Left lung (tissue), 4 donors: ENCODE measurements at regions not wholly inside any gene's neighbourhood (a gene's known extent, or its start where the extent isn't known, plus 50 kb on each side); places are given as distances from the start of the nearest gene placed in this dataset.

Source experiments
- ATAC-seq: fragments of 200-7000 bp; cut with Tn5 transposase; one replicate; pipeline ENCODE4 v1.9.1; 2020; ENCODE audit warnings: moderate library complexity
- DNase-seq, 4 donors: peaks; one replicate each; pipeline ENCODE4 v3.0.0-alpha.2; 2013 to 2020
- H3K27ac ChIP-seq, 2 donors: fragments of 200-600 bp; sonication (generic) in 1 of 2; one replicate each; pipeline versions ENCODE4 v1.5.0 to v1.8.0; 2020 to 2021
- H3K27me3 ChIP-seq, 2 donors: fragments of 200-600 bp; sonication (generic) in 1 of 2; one replicate each; pipeline versions ENCODE4 v1.5.0 to v1.8.0; 2020 to 2021
- H3K36me3 ChIP-seq, 2 donors: fragments of 200-600 bp; sonication (generic) in 1 of 2; one replicate each; pipeline versions ENCODE4 v1.5.0 to v1.8.0; 2020 to 2021
- H3K4me1 ChIP-seq, 2 donors: fragments of 200-600 bp; one replicate each; pipeline ENCODE4 v1.8.0; 2021
- H3K4me3 ChIP-seq, 2 donors: fragments of 200-600 bp; sonication (generic) in 1 of 2; one replicate each; pipeline versions ENCODE4 v1.5.0 to v1.8.0; 2020 to 2021; ENCODE audit warnings: mild to moderate bottlenecking in 1 of 2
- H3K9me3 ChIP-seq, 2 donors: fragments of 200-600 bp; sonication (generic) in 1 of 2; one replicate each; pipeline versions ENCODE4 v1.5.0 to v1.8.0; 2020 to 2021
- intact Hi-C, 2 donors: fragments of 100-400 bp; cut with DNase I; formaldehyde crosslinking; loops; one replicate each; pipeline versions ENCODE4 v1.11.2 to v1.14.2; 2022
- TF ChIP-seq, protein P1 (sequence below), 2 donors: fragments of 200-600 bp; sonication (generic) in 1 of 2; IDR thresholded peaks; one replicate each; pipeline versions ENCODE4 v1.5.0 to v1.8.0; 2021; ENCODE audit warnings: antibody characterized with exemption in 2 of 2
- donor health status: DM: no; HTN: yes; CAD: no.
- donor health status: DM: no; HTN: no; CAD: no.

DNA sequence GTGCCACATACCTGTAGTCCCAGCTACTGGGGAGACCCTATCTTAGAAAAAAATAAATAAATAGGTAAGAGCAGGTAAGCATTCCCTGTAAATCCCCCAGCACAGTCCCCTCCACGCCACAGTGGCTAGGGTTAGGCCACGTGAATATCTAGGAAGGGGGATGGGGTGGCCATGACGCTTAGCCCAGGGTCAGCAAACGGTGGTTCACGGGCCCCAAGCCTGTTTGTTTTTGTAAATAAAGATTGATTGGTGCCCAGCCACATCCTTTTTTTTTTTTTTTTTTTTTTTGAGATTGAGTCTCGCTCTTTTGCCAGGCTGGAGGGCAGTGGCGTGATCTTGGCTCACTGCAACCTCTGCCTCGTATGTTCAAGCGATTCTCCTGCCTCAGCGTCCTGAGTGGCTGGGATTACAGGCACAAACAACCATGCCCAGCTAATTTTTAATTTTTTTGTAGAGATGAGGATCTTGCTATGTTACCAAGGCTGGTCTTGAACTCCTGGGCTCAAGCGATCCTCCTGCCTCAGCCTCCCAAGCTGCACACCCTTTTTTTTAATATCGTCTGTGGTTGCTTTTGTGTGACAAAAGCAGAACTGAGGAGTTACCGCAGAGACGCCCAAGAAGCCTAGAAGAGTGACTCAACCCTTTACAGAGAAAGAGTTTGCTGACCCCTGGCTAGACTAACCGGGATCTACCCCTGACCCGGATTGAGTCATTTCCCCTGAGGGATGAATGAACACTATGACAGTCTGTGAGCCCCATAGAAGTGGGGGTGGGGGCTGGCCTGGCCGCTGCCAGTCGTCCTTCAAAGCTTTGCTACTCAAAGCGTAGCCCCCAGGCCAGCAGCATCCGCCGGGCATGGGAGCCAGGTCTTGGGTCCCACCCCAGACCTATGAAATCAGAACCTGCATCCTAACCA, 113.7 kb upstream of the NCOR2 start:
- H3K36me3 ChIP-seq, result no peaks in the 10 kb centered on the region
- intact Hi-C loops, result no loop called here
- no peaks in the 10 kb centered on the region for H3K27me3 ChIP-seq
- ATAC-seq (peak; percentile 39), DNase-seq (peak in 1 of 4 donors; percentile 68)
- H3K9me3 ChIP-seq, result no peaks in the 10 kb centered on the region
- peaks cover 51 to 80% of the 10 kb centered on the region in 2 donors for H3K4me1 ChIP-seq
- H3K4me3 ChIP-seq, result no peak overlapping the region
- H3K27ac ChIP-seq, result peak overlapping the region; percentile 67 to 77
- TF ChIP-seq, protein P1, sequence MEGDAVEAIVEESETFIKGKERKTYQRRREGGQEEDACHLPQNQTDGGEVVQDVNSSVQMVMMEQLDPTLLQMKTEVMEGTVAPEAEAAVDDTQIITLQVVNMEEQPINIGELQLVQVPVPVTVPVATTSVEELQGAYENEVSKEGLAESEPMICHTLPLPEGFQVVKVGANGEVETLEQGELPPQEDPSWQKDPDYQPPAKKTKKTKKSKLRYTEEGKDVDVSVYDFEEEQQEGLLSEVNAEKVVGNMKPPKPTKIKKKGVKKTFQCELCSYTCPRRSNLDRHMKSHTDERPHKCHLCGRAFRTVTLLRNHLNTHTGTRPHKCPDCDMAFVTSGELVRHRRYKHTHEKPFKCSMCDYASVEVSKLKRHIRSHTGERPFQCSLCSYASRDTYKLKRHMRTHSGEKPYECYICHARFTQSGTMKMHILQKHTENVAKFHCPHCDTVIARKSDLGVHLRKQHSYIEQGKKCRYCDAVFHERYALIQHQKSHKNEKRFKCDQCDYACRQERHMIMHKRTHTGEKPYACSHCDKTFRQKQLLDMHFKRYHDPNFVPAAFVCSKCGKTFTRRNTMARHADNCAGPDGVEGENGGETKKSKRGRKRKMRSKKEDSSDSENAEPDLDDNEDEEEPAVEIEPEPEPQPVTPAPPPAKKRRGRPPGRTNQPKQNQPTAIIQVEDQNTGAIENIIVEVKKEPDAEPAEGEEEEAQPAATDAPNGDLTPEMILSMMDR (IDR thresholded peaks at IDR 0.05), result peak in 1 of 2 donors; percentile 33

DNA sequence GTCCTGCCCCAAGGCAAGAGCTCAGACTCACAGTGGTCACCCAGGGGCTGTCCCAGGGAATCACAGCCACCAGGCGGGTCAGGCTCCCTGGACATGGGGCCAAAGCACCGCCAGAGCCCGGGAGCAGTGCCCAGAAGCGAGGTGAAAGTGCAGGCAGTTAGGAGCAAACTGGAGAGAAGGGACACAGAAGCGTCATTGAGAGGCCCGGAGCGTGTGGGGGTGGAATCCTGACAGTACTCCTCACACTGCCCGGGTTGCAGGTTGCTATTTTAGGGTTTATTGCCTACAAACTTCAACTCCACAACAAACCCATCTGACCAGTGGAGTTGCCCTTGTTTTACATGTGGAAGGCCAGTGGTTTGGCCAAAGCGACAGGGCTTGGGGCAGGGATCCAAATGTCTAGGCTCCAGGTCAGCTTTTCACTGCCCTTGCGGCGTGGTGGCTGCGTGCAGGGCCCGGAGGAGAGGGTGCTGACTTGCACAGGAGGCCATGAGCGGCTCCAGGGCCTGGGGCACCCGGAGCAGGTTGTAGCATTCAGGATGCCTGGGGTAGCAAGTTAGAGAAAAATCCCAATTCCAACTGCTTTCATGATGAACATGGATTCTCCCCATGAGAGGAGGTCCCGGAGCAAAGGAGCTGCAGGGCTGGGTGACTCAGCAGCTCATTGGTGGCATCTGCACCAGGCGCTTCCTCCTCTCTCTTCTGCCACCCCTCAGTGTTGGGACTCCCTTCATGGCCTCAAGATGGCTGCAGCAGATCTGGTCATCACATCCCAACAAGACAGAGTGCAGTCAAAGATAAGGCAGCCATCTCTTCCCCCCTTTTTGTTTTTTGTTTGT, 112.3 kb upstream of the NCOR2 start:
- intact Hi-C loops, result no loop called here
- H3K4me1 ChIP-seq, result peaks cover 38 to 73% of the 10 kb centered on the region in 2 donors
- TF ChIP-seq, protein P1 (IDR thresholded peaks at IDR 0.05), result no peak
- peak; percentile 36 for ATAC-seq
- DNase-seq, result peak in 1 of 4 donors; percentile 79
- no peak overlapping the region for H3K4me3 ChIP-seq
- peak overlapping the region in 1 of 2 donors; percentile 28 for H3K27ac ChIP-seq
- no peaks in the 10 kb centered on the region for H3K9me3 ChIP-seq
- H3K27me3 ChIP-seq, result no peaks in the 10 kb centered on the region
- H3K36me3 ChIP-seq, result no peaks in the 10 kb centered on the region

DNA sequence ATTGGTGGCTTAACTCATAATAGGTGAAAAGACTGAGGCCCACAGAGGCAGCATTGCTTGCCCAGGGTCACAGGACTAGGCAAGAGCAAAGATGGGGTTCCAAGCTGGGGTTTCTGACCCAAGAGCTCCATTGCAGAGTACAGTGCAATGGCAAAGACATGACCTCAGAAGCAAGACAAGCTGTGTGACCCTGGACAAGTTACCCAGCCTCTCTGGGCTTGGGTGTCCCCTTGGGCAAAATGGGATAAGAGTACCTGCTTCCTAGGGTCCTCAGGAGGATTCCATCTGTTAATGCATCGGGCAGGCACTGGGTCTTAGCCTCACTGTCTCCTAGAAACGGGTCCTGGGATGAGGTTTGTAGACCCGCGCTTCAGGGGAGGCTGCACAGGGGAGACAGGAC, 111.6 kb upstream of the NCOR2 start:
- Histone ChIP-seq H3K27ac (no peak overlapping the region), H3K4me1 (peaks cover 32 to 66% of the 10 kb centered on the region in 2 donors), H3K36me3 (no peaks in the 10 kb centered on the region), H3K4me3 (no peak overlapping the region), H3K27me3 (no peaks in the 10 kb centered on the region), H3K9me3 (no peaks in the 10 kb centered on the region)
- ATAC-seq (no peak), DNase-seq (no peak)
- intact Hi-C loops, result no loop called here
- TF ChIP-seq, protein P1 (IDR thresholded peaks at IDR 0.05), result no peak

DNA sequence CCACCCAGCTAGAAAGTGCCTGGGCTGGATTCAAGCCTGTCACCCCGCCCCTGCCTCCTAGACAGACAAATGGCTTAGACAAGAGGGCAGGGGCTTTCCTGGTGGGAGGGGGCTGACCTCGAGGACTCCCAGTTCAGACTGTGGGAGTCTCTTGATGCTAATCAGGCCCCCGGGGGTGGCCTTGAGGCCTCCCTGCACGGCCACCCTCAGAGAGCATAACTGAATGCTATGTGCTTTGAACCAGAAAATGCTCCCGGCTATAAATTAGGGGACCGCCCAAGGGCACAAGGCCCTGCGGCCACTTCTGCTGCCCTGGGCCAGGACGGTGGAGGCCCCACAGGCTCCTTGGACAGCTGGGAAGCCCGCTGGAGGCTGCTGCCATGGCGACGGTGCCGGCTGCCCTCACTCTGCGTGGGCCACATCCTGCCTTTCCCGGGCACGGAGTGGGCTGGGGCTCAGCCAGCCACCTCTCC, 111.0 kb upstream of the NCOR2 start:
- intact Hi-C loops, result no loop called here
- Histone ChIP-seq H3K4me1 (peaks cover 27 to 60% of the 10 kb centered on the region in 2 donors), H3K27ac (no peak overlapping the region), H3K27me3 (no peaks in the 10 kb centered on the region), H3K4me3 (no peak overlapping the region), H3K36me3 (no peaks in the 10 kb centered on the region), H3K9me3 (no peaks in the 10 kb centered on the region)
- DNase-seq (no peak), ATAC-seq (no peak)
- TF ChIP-seq, protein P1 (IDR thresholded peaks at IDR 0.05), result no peak
